GM12892 (cell line): ENCODE measurements at regions not wholly inside any gene's neighbourhood (a gene's known extent, or its start where the extent isn't known, plus 50 kb on each side); places are given as distances from the start of the nearest gene placed in this dataset.

Experiments
- POLR2A ChIP-seq: IDR thresholded peaks from 2 replicates; pipeline ENCODE4 v1.6.1; 2011; ENCODE audit warnings: low read depth, low read length, control low read depth
- POLR2AphosphoS5 ChIP-seq: IDR thresholded peaks from 2 replicates; pipeline ENCODE4 v1.6.1; 2011; ENCODE audit warnings: low read depth, low read length, control low read depth
- TAF1 ChIP-seq: IDR thresholded peaks from 2 replicates; pipeline ENCODE4 v1.6.1; 2011; ENCODE audit warnings: low read depth, mild to moderate bottlenecking, control low read depth, low read length, borderline replicate concordance

DNA sequence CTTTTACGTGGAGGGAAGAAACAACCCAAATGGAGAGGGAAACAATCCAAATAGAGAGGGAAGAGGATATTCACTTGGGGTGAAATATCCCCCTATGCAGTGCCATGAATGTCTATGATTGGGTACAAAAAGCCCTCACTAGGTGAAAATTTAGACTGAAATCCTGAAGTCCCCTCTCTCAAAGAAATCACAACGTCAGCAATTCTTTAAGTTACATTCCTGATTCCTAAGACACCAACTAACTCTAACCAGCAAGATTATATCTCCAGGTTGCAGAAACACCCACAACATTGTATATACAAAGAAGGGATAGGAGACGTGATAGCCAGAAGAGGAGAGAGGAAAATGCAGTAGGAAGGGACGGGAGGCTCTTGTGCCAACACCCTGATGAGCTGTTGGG is 374.3 kb downstream of the DCAF12L2 start:
- TF ChIP-seq POLR2A, result no peak
- no peak for TF ChIP-seq POLR2AphosphoS5
- TF ChIP-seq TAF1, result no peak
